ENCODE measurements at regions not wholly inside any gene's neighbourhood (a gene's known extent, or its start where the extent isn't known, plus 50 kb on each side); places are given as distances from the start of the nearest gene placed in this dataset.

DNA sequence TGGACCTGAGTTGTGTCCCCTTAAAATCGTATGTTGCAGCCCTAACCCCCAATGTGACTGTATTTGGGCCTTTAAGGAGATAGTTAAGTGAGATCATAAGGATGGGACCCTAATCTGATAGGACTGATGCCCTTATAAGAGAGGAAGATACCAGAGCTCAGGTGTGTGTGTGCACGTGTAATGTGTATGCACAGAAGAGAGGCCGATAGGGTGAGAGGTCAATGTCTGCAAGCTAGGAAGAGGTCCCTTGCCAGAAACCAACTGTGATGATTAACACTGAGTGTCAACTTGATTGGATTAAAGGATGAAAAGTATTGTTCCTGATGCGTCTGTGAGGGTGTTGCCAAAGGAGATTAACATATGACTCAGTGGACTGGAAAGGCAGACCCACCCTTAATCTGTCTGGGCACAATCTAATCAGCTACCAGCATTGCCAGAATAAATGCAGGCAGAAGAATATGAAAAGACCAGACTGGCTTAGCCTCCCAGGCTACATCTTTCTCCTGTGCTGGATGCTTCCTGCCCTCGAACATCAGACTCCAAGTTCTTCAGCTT lies 299.8 kb downstream of the LRFN2 start:
- TF ChIP-seq SP1 (IDR thresholded peaks at IDR 0.05) (no peak), SP1 (CRISPR knock-in tag; IDR thresholded peaks at IDR 0.05) (no peak), SP5 (CRISPR knock-in tag; IDR thresholded peaks at IDR 0.05; ENCODE audit: borderline replicate concordance, low read depth) (no peak), ZKSCAN8 (CRISPR knock-in tag; IDR thresholded peaks at IDR 0.05; ENCODE audit: borderline replicate concordance) (no peak)
